ENCODE measurements at regions not wholly inside any gene's neighbourhood (a gene's known extent, or its start where the extent isn't known, plus 50 kb on each side); places are given as distances from the start of the nearest gene placed in this dataset.

GRCh38 chr15:93418566-93418965 lies 329.6 kb upstream of the RGMA start:
- DNase-seq, result no peak

GRCh38 chr15:93417631-93418030 lies 328.6 kb upstream of the RGMA start:
- no peak for DNase-seq

DNA sequence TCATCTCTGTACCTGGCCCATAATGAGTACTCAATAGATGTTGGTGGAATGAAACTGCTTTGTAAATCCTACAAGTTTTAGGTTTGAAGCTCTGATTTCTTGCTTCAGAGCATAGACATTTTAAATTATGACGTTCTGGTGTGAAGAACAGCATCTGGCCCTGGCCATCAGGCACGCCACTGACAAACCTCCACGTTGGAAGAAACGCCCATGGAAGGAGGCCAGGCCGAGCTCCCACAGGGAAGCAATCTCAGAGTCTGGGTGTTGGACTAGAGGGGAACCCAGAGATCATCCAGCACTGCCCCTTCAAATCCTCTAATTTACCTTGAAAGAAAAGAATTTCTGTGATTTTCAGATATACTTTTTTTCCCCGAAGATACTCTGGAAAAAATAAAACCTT lies 328.1 kb upstream of the RGMA start:
- no peak for DNase-seq

DNA sequence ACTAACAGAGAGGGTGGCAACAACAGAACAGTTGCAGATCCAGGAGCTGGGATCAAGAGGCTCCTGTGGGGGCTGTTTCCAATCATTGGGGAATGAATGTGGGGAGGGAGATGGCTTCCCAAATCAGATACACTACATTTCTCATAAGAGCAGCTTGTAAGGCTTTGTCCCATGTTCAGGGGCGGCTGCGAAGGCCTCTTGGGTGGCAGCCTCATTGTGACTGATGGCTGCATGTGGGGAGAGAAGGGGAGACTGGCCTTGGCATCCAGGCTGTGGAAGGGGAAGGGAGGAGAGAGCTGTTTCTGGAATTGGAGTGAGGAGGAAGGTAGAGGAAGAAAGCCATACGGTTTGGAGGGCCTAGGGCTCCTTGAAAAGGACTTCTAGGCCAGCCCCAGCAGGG lies 326.6 kb upstream of the RGMA start:
- no peak for DNase-seq

DNA sequence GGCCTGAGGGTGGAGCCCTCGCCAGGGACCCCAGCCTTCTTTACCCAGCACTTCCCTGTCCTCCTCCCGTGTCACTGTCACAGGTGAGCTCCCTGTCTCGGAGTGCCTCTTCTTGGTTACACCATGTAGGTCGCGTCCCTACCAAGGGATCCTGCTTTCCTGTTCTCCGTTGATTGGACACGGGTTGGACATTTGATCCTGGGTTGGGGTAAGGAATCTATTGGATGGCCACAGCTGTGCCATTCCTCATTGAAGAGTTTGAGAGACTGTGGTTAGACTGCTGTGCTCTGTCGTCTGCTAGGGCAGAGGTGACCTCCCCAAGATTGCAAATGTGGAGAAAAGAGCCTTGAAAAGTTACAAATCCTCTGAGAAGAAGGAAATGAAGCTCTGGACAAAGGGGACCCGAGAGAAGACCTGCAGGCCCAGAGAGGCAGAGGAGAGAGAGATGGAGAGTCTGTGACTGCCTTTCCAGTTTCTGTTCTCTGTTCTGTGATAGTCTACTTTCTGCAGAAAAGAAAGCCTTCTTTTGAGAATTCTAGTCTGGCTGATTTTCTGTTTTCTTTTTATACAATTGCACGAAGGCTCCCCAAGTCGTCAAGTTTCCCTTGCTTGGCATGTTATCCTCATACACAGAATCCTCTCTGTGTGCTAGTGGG lies 325.7 kb upstream of the RGMA start:
- no peak for DNase-seq

DNA sequence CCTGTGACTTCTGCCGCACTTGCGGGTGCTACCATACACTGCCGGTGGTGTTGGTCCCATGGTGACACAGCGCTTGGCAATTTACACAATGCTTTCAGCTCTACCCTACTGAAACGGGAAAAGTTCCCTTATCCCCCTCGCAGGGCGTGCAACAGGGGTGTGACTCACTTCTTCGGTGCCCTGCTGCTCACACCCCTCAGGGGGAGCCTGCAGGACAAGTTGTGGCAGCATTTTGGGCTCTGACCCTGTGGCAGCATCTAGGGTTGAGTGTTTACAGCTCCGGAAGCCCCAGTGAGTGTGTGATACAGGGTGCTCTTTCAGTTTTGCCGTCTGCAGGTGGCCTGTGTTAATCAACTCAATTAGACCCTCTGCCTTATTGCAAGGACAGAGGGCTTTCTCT lies 324.7 kb upstream of the RGMA start:
- DNase-seq, result no peak

DNA sequence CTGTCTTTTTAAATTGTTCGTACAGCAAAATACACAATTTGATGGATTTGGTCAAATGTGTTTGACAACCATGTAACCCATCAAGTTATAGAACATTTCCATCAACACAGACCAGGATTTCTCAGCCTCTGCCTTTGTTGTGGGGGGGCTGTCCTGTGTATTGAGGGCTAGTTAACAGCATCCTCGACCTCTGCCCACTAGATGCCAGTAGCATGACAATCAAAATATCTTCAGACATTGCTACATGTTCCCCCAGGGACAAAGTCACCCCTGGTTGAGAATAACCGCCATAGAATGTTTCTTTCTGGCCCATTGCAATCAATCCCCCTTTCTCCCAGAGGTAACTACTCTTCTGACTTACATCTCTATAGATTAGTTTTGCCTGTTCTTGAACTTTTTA lies 310.1 kb upstream of the RGMA start:
- DNase-seq, result no peak

DNA sequence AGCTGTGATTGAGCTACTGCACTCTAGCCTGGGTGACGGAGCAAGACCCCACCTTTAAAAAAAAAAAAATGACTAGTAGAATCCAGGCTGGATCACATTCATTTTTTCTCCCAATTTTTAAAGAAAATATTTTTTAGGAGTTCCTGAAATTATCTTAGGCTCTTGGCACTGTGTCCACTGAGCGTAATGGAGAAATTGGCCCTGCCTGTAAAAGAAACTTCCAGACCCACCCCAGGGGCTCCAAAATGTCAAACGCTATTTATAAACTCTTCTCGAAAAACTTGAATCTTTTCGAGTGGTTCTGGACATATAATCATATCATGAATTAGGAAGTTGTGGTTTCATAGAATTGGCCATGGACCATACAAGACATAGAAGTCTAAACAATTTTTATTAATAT lies 300.2 kb upstream of the RGMA start:
- no peak for DNase-seq

GRCh38 chr15:93384886-93385285 lies 295.9 kb upstream of the RGMA start:
- DNase-seq, result no peak

- DNase-seq, result no peak
Observed at GRCh38 chr15:93382200-93382820, 293.3 kb upstream of the RGMA start.

DNA sequence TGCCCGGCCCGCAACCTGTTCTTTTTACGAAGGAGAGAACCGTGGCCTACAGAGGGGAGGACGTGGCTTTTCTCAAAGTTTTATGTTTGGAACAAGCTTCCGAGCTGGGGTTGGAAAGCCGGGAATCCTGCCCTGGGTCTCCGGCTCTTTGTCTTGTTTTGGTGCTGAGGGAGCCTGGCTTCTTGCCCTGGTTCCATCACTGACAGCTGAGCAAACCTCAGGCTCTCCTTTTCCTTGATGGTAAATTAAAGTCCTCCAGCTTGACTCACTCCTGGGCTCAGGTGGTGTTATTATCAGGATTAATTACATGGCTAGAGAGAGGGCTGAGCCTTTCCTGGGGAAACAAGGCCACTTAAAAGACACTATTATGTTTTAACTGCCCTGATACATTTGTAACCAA lies 289.5 kb upstream of the RGMA start:
- no peak for DNase-seq

DNA sequence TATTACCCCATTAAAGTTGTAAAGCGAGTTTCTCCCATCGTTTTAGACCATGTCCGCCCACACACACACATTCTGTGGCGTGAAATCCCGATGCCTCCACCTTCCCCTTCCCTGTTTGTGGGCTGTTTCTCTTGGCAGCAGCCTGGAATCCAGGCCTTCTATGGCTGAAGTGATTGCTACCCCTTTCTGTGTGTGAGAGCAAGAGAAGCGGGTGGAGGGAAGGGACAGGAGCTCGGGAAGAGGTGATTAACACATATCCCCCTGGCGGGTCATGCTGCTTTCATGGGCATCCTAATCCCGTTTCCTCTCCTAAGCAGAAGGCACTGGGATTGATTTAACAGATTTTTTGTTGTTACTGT lies 283.8 kb upstream of the RGMA start:
- DNase-seq, result no peak

GRCh38 chr15:93372208-93372864 lies 283.3 kb upstream of the RGMA start:
- no peak for DNase-seq

- peak; percentile 16 for DNase-seq
Observed at GRCh38 chr15:93366387-93367100, 277.5 kb upstream of the RGMA start.

GRCh38 chr15:93362821-93363220 lies 273.8 kb upstream of the RGMA start:
- DNase-seq, result peak; percentile 6

- DNase-seq, result no peak
Observed at GRCh38 chr15:93362203-93362602, 273.2 kb upstream of the RGMA start.

GRCh38 chr15:93361703-93362102 lies 272.7 kb upstream of the RGMA start:
- no peak for DNase-seq

DNA sequence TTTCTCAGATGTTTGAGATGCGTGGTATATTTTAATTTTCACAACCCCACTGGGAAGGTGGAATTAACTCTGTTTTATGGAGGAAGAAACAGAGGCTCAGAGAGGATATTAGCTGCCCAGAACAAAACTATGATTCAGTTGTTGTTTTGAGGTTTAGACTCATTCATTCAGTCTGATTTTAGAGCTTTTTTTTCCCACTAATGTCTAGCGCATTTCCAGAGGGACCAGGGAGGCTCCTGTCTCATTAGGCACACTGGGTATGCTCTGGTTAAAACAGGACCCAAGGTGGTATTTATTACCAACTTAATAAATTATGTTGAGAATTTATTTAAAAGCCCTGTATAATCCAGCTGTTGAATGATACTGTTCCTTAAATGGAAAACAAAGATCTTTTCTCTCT lies 272.0 kb upstream of the RGMA start:
- DNase-seq, result peak; percentile 26

- DNase-seq, result peak; percentile 5
Observed at GRCh38 chr15:93360318-93360717, 271.3 kb upstream of the RGMA start.

DNA sequence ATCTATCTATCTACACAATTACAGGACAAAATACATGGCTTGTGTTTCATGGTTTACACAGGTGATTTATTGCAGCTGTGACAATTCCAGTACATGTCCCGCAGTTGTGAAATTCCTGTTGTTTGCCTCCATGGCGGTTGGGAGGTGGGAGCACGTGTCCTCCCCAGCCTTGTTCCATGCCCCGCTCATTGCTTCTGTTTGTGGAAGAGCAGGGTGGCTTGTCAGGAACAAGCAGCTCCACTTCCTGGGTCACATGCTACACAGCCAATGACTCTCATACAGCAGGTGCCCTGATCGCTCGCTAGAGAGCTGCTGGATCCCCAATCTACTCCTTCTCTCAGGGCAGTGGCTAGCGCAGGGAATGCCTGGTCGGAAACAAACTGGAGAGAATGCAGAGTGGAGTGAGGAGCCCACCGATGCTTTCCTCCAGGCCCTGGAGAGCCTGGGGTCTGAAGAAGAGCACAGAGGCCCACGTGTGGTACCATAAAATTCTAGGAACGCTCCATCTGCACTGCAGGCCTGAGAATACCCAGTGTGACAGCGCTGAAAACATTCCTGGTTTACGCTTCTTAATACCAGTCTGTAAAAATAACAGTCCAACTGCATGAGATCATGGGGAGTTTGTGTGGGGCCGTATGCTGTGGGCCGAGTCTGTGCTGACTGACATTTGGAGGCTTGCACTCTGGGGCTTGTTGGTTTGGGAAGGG lies 270.6 kb upstream of the RGMA start:
- DNase-seq, result peak; percentile 90

DNA sequence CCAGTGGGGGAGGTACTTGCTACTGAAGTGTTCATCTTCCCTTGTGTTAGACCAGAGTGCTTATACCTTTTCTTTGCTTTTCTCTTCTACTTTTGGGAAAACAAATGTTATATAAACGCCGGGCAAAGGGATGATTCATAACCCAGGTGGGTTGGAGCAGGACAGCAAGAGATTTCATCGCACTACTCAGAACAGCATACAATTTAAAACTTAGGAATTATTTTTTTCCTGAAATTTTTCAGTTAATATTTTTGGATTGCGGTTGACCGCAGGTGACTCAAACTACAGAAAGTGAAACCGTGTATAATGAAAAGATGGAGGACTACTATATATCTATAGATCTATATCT lies 270.0 kb upstream of the RGMA start:
- no peak for DNase-seq

DNA sequence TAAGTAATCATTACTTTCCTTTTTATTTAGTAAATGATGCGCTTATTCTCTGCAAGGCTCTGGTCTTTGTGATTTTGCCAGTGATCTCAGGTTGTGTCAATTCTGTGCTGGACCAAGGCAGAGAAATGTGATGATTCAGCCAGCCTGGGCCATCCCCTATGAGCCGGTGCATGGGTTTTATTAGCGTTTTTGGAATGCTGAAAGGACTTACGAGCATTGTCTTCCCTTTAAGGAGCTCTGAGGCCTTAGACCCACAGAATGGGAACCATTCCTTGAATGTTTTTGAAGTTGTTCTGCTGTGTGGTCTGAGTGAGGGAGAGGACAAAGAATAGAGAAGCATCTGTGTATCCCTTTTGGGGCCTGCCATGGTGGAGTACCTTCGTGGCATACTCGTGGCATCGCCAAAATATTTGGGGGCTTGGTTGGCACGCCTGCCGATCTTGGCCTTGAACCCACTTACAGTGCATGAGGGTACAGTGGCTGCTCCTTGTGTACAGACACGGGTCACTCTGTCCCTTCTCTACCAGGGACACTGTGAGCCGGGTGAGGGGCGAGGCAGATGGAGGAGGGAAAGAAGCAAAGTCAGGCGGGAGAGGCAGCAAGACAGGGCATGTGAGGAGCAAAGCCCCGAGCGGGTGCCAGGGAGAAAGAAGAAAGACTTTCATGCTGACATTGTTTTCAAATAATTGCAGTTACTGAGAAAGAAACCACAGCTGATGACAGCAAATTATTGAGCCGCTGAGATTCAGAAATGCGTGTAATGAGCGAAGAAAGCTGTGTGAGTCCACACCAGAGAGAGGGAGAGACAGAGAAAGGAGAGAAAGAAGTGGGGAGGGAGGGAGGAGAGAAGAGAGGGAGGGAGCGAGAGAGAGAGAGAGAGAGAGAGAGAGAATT lies 269.4 kb upstream of the RGMA start:
- DNase-seq, result peak; percentile 94

Data from fibroblast of skin of abdomen (primary cell).